ENCODE measurements at regions not wholly inside any gene's neighbourhood (a gene's known extent, or its start where the extent isn't known, plus 50 kb on each side); places are given as distances from the start of the nearest gene placed in this dataset.

DNA sequence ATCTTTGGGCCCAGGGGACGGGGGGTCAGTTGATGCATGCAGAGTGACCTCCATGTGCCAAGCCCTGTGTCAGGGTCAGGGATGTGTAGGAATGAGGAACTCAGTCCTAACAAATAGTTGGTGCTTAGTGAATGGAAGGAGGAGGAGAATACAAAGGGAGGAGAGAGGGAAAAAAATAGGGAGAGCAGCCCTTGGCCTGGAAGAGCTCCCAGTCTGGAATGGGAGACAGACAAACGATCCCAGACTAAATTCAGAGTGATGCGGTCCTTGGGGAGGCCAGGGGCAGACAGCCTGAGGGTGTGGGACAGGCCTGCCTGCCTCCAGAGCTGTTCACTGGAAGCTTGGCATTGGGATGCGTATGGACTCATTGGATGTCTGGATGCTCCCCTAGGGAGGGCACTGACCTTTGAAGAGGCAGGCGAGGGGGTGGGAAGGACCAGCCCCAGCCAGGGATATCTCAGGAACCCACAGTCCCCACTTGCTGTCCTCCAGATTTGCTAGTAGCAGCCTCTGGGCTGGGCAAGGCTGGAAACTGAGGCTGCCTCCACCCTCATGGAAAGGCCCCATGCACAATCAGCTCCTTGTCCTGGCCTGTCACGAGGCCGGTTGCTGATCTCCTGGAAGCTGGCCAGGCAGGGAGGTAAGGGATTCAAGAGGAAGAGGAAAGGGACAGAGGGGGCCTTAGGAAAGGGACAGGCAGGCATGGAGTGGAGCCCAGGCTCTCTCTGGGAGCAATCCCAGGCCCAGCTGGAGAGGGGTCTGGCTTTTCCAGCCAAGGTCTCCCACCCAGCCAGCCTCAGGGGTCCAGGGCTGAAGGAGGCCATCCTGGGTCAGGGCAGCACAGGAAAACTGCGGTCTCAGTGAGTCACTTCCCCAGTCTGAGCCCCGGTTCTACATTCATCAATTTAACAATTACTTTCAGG lies 69.0 kb upstream of the GGTA1 start:
- peak; percentile 30 for DNase-seq (ENCODE audit: low spot score)
- no peak for FAIRE-seq

- FAIRE-seq (no peak), DNase-seq (ENCODE audit: low spot score) (no peak)
Measured at GRCh38 chr9:121569266-121569648, 69.6 kb upstream of the GGTA1 start.

- FAIRE-seq (no peak), DNase-seq (ENCODE audit: low spot score) (no peak)
Measured at GRCh38 chr9:121572581-121572980, 72.9 kb upstream of the GGTA1 start.

DNA sequence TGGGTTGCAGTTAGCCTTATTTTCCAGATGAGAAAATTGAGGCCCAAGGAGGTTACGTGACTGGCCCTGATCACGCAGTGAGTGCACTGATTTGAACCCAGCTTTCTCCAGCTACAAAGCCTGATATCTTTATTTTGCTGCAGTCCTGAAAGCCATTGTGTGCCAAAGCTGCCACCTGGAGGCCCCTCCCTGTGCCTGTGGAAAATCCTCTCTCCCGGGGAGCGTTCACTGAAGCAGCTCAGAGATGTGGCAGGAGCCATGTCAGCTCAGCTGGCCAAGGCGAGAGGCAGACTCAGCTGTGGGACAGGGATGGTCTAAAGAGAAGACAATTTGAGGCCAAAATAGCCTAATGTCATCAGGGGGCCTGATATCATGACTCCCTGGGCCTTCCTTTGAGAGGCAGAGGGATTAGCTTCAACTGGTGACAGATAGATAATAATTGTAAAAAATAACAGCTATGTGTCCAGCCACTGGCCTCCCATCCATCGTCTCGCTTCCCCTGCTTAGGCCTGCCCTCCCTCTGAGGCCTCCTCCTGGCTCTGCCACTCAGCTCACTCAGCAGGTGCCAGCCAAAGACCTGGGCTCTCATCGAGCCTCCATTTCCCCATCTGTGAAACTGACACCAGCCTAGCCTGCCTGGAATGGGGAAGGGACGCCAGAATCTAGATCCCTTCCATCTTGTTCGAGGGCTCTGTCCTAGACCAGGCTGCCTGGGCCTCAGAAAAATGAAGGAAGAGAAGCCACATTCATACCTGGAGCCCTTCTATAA lies 74.3 kb upstream of the GGTA1 start:
- DNase-seq (ENCODE audit: low spot score) (no peak), FAIRE-seq (no peak)

DNA sequence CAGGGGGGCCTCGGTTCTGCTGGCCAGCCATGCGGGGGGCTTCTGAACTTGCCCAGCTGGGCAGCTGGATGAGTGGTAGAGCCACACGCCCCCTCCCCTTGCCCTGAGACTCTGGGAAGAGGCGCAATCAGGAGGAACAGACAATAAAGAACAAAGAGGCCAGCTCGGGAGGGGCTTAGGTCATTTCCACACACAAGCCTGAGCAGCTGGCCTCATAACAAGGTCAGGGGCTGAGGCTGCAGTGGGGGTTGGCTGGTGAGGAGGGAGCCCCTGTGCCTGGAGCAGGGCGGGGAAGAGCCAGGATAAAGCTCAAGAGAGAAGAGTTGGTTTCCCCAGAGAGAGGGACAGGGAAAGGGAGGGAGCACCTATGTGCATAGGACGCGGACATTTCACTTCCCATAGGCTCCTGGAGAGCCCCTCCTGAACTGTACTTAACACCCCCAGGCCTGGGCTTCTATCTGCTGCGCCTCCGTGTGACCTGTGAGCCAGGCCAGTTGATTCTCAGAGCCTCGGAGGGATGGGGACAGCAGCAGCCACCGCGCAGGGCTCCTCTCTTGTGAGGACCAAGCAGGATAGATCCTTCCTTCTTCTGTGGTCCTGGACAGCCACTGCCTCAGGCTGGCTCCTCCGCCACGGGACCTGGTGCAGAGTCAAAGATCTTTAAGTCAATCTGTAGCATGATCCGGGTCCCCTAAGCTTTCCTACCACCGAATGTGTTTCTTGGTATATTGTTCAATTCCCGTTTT lies 75.3 kb upstream of the GGTA1 start:
- DNase-seq (ENCODE audit: low spot score) (no peak), FAIRE-seq (no peak)

- DNase-seq (ENCODE audit: low spot score) (no peak), FAIRE-seq (no peak)
Measured at GRCh38 chr9:121576281-121577075, 75.0 kb upstream of the DAB2IP start.

DNA sequence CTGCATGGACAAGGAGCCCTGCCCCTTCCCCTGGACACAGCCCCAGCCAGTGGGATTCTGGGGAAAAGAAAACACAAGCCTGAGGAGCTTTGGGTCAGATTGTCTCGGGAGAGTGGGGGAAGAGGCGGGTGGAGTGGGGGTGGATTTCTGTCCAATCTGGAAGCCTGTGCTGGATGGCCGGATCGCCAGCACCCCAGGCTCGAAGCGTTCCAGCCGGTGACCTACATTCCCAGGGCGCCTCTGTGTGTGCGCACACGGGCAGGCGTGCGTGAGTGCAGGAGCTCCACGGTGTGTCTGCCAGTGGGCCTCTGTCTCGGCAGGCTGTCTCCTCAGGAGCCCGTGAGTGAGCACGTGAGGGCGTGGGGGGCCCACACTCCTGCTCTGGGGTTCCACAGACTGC lies 74.3 kb upstream of the DAB2IP start:
- FAIRE-seq = no peak
- no peak for DNase-seq (ENCODE audit: low spot score)

DNA sequence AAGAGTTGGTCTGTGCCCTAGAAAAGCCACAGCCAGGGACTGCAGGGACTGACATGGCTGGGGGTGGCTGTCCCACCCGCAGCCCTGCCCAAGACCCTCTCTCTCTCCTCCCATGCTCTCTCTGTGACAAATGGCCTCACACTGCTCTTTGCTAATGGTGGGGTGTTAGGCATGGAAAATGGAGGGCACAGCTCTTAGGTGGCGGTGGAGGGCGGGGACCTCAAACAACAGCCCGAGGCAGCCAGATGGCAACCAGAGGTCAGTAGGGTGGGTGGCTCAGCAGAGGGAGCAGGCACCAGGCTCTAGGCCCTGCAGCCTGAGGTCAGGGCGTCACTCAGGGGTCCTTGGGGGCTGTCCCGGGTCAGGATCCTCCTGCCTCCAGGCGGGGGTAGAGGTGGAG lies 73.9 kb upstream of the DAB2IP start:
- no peak for DNase-seq (ENCODE audit: low spot score)
- no peak for FAIRE-seq

DNA sequence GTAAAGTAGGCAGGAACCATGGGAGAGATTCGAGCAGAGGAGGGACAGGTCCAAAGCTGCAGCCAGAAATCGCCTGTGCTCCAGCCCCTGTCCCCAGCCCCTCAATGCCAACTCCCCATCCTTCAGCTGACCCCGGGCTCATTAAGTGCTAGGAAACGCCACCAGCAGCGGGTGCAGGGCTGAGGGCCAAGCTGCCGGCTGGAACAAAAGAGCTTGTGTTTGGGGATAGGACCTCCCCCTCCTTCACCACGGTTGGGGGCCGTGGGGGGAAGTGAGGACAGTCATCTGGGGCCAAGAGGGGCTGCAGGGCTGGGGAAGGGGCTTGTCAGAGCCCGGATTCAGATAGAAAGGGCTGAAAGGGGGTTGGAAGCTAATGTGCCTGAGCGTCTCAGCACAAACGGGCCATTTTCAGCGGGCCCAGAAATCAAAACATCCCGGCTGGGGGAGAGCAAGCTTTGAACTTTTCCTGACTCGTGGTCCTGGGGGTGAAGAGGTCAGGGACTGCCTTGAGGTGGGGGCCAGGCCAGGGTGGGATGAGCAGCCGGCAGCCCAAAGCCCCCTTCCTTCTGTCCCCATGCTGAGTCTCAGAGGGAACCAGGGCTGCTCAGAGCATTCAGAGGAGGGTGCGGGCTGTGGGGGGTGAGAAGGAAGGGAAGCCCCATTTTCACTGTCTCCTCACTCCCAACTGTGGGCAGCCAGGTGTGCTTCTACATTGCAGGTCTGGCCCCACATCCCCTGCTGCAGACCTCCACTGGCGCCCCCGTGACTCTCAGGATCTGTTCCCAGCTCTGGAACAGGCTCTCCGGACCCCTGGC lies 69.4 kb upstream of the DAB2IP start:
- no peak for DNase-seq (ENCODE audit: low spot score)
- no peak for FAIRE-seq

GRCh38 chr9:121582641-121583040 lies 68.8 kb upstream of the DAB2IP start:
- DNase-seq (ENCODE audit: low spot score) (no peak), FAIRE-seq (no peak)

DNA sequence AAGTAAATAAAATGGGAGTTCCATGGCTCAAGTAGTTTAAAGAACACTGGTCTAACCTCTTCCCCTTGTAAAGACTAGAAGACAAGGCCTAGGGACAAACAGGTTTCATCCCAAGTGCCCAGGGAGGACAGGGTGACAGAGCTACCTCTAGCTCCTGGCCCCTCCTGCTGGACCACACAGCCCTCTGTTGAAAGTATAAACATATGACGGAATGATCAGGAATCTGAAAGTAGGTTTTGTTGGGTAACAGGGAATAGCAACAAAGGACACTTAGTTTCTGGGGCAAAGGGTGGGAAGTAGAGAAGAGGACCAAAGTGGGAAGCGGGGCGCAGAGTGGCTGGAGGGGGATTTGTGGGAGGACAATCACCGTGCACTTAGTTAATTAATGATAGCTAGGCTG lies 67.0 kb upstream of the DAB2IP start:
- DNase-seq (ENCODE audit: low spot score) (no peak), FAIRE-seq (no peak)

- no peak for DNase-seq (ENCODE audit: low spot score)
- FAIRE-seq = no peak
Measured at GRCh38 chr9:121587863-121588262, 63.6 kb upstream of the DAB2IP start.

DNA sequence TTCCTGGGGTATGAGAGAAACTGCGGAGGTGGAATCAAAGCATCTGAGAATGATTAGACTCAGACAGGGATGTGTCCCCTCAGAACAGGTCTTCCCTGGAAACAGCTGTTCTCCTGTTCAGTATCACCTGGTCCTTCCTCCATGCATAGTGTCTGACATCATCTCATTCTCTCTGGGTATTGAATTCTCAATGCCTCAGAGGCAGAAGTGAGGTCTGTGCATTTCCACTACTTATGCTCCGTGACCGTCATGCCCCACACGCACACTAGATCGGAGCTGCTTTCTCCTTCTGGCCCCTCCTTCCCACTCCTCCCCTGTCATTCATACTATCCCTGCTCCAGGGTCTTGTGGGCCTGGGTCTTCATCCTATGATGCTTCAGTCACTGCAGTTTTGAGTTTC lies 61.4 kb upstream of the DAB2IP start:
- DNase-seq (ENCODE audit: low spot score) (no peak), FAIRE-seq (no peak)

DNA sequence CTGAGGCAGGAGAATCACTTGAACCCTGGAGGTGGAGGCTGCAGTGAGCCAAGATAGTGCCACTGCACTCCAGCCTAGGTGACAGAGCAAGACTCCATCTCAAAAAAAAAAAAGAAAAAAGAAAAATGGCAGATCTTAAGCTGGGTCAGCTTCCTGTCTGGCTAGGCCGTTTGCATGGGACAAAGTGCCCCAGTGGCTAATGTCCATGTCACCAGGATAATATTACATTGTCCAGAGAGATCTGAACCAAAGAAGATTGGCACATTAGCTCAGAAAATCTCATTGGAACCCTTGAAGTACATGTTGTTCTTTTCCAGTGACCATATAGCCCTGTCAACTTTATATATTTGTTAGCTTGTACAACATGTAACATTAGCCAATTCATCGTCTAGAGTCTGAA lies 59.2 kb upstream of the DAB2IP start:
- no peak for DNase-seq (ENCODE audit: low spot score)
- no peak for FAIRE-seq

- no peak for FAIRE-seq
Measured at GRCh38 chr9:121593066-121593465, 58.4 kb upstream of the DAB2IP start.

DNA sequence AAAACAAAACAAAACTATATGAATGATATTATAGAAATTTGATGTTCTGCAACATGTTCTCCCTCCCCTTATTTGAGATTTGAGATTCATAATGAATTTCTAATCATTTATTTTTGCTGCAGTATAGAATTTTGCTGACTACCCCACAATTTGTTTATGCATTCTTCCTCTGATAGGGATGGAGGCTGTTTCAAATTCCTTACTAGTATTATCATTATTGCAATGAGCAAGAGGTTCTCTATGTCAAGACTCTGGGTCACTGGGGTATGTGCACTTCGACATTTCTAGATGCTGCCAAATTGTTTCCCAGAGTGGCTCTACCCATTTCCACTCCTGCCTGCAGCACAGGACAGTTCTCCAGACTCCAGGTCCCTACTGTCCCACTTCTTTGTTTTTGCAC lies 54.9 kb upstream of the DAB2IP start:
- DNase-seq (ENCODE audit: low spot score) = no peak
- no peak for FAIRE-seq

More at GRCh38 chr9:121593066-121593465, 58.4 kb upstream of the DAB2IP start:
- DNase-seq (ENCODE audit: low spot score) = no peak

DNA sequence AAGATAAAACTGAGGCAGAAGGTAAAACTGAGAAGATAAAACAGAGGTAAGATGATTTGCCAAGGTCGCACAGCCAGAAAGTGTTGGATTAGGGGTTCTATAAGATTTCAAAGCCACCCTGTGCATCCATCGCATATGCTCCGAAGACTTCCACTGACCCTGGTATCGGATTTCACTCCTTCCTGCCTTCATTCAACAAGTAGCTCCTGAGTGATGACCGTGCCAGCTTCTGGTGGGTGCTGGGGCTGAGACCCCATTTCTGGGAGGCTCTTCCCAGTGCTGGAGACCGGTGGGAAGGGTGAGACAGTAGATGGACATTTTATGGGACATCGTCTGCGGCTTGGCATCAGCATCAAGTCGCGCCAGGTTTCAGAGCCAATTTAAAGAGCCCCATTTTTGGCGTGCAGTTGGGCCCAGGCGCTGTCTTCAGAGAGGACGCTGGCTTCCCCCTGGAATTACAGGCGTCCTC lies 53.7 kb upstream of the DAB2IP start:
- no peak for DNase-seq (ENCODE audit: low spot score)
- no peak for FAIRE-seq

DNA sequence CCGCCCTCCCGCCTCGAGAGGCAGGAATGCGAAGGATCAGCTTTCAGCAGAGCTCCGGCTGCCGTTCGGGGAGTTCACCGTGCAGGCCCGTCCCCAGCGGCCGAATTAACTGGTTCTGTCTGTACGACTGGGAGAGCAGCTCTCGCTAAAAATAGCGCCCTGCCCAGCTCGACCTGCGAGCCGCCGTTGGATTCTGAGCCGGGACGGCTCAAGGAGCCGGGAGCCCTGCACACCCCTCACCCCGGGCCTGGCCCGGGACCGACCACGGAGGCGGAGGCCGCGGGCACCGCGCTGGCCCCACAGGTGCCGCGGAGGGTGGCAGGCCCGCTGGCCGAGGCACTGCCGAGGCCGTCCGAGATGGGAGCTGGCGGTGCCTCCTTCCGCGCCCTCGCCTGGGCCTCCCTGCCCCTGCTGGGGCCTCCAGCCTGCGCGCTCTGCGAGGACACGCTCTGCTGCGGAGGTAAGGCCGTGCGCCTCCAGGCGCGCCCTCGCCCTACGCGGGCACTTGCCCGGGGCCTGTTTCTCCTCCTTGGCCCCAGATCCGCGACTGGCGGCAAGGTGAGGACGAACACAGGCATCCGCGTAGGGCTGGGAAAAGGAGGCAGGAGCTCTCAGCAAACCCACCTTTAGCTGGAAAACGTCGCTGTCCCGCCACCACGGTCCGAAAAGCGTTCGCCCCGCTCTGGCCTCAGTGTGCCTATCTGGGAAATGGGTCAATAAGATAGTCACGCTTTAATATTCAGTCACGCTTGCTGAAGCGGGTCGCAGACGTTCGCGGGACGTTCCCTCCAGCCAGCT lies 53.1 kb upstream of the DAB2IP start:
- FAIRE-seq = no peak

More for the DNA sequence above, 53.1 kb upstream of the DAB2IP start:
- DNase-seq (ENCODE audit: low spot score) = peak; percentile 89

Data from urothelium cell line (cell line).